Natural killer cell treated with Interleukin-12 subunit alpha and Interleukin-12 subunit beta and Interleukin-15 and Interleukin-18, amount 100 ng/mL, for 72 hours (primary cell): ENCODE measurements at regions not wholly inside any gene's neighbourhood (a gene's known extent, or its start where the extent isn't known, plus 50 kb on each side); places are given as distances from the start of the nearest gene placed in this dataset.
A peak's percentile ranks its signal among the peaks of the same experiment; 100 is the strongest.

ENCODE experiments used
- ATAC-seq, 2 donors: fragments of 150-1000 bp; cut with Tn5 transposase in 1 of 2; sonication (Bioruptor Pico), chemical (Tn5 transposase) in 1 of 2; 2 replicates each; pipeline ENCODE4 v1.10.0; 2021
- DNase-seq: peaks from one replicate; pipeline ENCODE4 v3.0.0; 2022; ENCODE audit warnings: low spot score
- H3K27ac Mint-ChIP-seq, 2 donors: 1 replicate in 1 of 2; 2 replicates in 1 of 2; pipeline ENCODE4 v1.8.0; 2022; ENCODE audit warnings: mixed read lengths in 2 of 2, mild to moderate bottlenecking in 1 of 2, moderate library complexity in 1 of 2
- H3K27me3 Mint-ChIP-seq, 2 donors: 1 replicate in 1 of 2; 2 replicates in 1 of 2; pipeline ENCODE4 v1.8.0; 2022; ENCODE audit warnings: mixed read lengths in 2 of 2
- H3K36me3 Mint-ChIP-seq: one replicate; pipeline ENCODE4 v1.8.0; 2022; ENCODE audit warnings: mixed read lengths
- H3K4me1 Mint-ChIP-seq, 2 donors: 1 replicate in 1 of 2; 2 replicates in 1 of 2; pipeline ENCODE4 v1.8.0; 2022; ENCODE audit warnings: low read depth in 2 of 2, mixed read lengths in 2 of 2, mild to moderate bottlenecking in 1 of 2
- H3K4me3 Mint-ChIP-seq: one replicate; pipeline ENCODE4 v1.8.0; 2022; ENCODE audit warnings: mixed read lengths
- H3K9me3 Mint-ChIP-seq: 2 replicates; pipeline ENCODE4 v1.8.0; 2022; ENCODE audit warnings: mixed read lengths

- Mint-ChIP-seq H3K9me3 (peaks cover 9% of the 10 kb centered on the region), H3K27me3 (no peaks in the 10 kb centered on the region), H3K36me3 (peaks cover 5% of the 10 kb centered on the region), H3K4me1 (peaks cover 49 to 54% of the 10 kb centered on the region in 2 donors), H3K4me3 (no peak overlapping the region), H3K27ac (peak overlapping the region in 1 of 2 donors; percentile 74)
- DNase-seq (no peak), ATAC-seq (no peak)
Observed at GRCh38 chr12:92432724-92433441, 269.9 kb upstream of the PLEKHG7 start.

GRCh38 chr12:92431146-92431545 is 271.6 kb upstream of the PLEKHG7 start:
- DNase-seq, result peak; percentile 75
- Mint-ChIP-seq H3K4me3 (no peak overlapping the region), H3K27ac (peak overlapping the region in 1 of 2 donors; percentile 74), H3K4me1 (peaks cover 41 to 49% of the 10 kb centered on the region in 2 donors), H3K36me3 (peaks cover 2% of the 10 kb centered on the region), H3K27me3 (no peaks in the 10 kb centered on the region), H3K9me3 (peaks cover 9% of the 10 kb centered on the region)
- peak; percentile 70 to 80 for ATAC-seq

GRCh38 chr12:92426332-92426731 is 276.5 kb upstream of the PLEKHG7 start:
- H3K27me3 Mint-ChIP-seq, result no peaks in the 10 kb centered on the region
- H3K4me1 Mint-ChIP-seq, result peaks cover 11 to 24% of the 10 kb centered on the region in 2 donors
- peak overlapping the region in 1 of 2 donors; percentile 24 for H3K27ac Mint-ChIP-seq
- DNase-seq, result no peak
- H3K4me3 Mint-ChIP-seq, result no peak overlapping the region
- no peaks in the 10 kb centered on the region for H3K36me3 Mint-ChIP-seq
- no peak for ATAC-seq
- no peaks in the 10 kb centered on the region for H3K9me3 Mint-ChIP-seq

- Mint-ChIP-seq H3K36me3 (peaks cover 5% of the 10 kb centered on the region), H3K4me1 (peaks cover 16 to 30% of the 10 kb centered on the region in 2 donors), H3K9me3 (peaks cover 6% of the 10 kb centered on the region), H3K27ac (no peak overlapping the region), H3K4me3 (no peak overlapping the region), H3K27me3 (no peaks in the 10 kb centered on the region)
- no peak for DNase-seq
- ATAC-seq, result no peak
Observed at GRCh38 chr12:92425165-92425564, 277.6 kb upstream of the PLEKHG7 start.

- DNase-seq (no peak), ATAC-seq (no peak)
- Mint-ChIP-seq H3K9me3 (peaks cover 6% of the 10 kb centered on the region), H3K4me1 (peaks cover 14 to 30% of the 10 kb centered on the region in 2 donors), H3K36me3 (peaks cover 5% of the 10 kb centered on the region), H3K27ac (peak overlapping the region in 1 of 2 donors; percentile 69), H3K27me3 (no peaks in the 10 kb centered on the region), H3K4me3 (no peak overlapping the region)
Observed at GRCh38 chr12:92424338-92424737, 278.5 kb upstream of the PLEKHG7 start.

- ATAC-seq, result peak in 1 of 2 donors; percentile 59
- Mint-ChIP-seq H3K4me3 (no peak overlapping the region), H3K9me3 (peaks cover 6% of the 10 kb centered on the region), H3K36me3 (peaks cover 6% of the 10 kb centered on the region), H3K27me3 (no peaks in the 10 kb centered on the region), H3K4me1 (peaks cover 6 to 34% of the 10 kb centered on the region in 2 donors), H3K27ac (peak overlapping the region in 1 of 2 donors; percentile 24)
- no peak for DNase-seq
Observed at GRCh38 chr12:92421701-92422100, 276.1 kb upstream of the BTG1 start.

- Mint-ChIP-seq H3K4me1 (peaks cover 11 to 36% of the 10 kb centered on the region in 2 donors), H3K27me3 (no peaks in the 10 kb centered on the region), H3K27ac (peak overlapping the region in 1 of 2 donors; percentile 24), H3K36me3 (peaks cover 10% of the 10 kb centered on the region), H3K9me3 (peaks cover 6% of the 10 kb centered on the region), H3K4me3 (no peak overlapping the region)
- ATAC-seq, result no peak
- no peak for DNase-seq
Observed at GRCh38 chr12:92421042-92421441, 275.4 kb upstream of the BTG1 start.

GRCh38 chr12:92419201-92419600 is 273.6 kb upstream of the BTG1 start:
- Mint-ChIP-seq H3K4me3 (no peak overlapping the region), H3K27ac (peak overlapping the region in 1 of 2 donors; percentile 7), H3K36me3 (peaks cover 10% of the 10 kb centered on the region), H3K27me3 (no peaks in the 10 kb centered on the region), H3K9me3 (peaks cover 6% of the 10 kb centered on the region), H3K4me1 (peaks cover 11 to 41% of the 10 kb centered on the region in 2 donors)
- no peak for DNase-seq
- ATAC-seq, result no peak

- DNase-seq, result no peak
- Mint-ChIP-seq H3K4me1 (peaks cover 11 to 39% of the 10 kb centered on the region in 2 donors), H3K36me3 (peaks cover 10% of the 10 kb centered on the region), H3K27ac (no peak overlapping the region), H3K27me3 (no peaks in the 10 kb centered on the region), H3K4me3 (no peak overlapping the region), H3K9me3 (peaks cover 6% of the 10 kb centered on the region)
- no peak for ATAC-seq
Observed at GRCh38 chr12:92418381-92418780, 272.7 kb upstream of the BTG1 start.

GRCh38 chr12:92417373-92417772 is 271.7 kb upstream of the BTG1 start:
- H3K27me3 Mint-ChIP-seq, result no peaks in the 10 kb centered on the region
- H3K36me3 Mint-ChIP-seq, result peaks cover 10% of the 10 kb centered on the region
- peaks cover 6% of the 10 kb centered on the region for H3K9me3 Mint-ChIP-seq

GRCh38 chr12:92416385-92416812 is 270.8 kb upstream of the BTG1 start:
- Mint-ChIP-seq H3K4me3 (peak overlapping the region; percentile 23), H3K4me1 (peaks cover 11 to 33% of the 10 kb centered on the region in 2 donors), H3K36me3 (peaks cover 10% of the 10 kb centered on the region), H3K27me3 (no peaks in the 10 kb centered on the region), H3K9me3 (peaks cover 6% of the 10 kb centered on the region), H3K27ac (peak overlapping the region in 1 of 2 donors; percentile 59)
- ATAC-seq (peak; percentile 33 to 69), DNase-seq (no peak)

More at GRCh38 chr12:92417373-92417772, 271.7 kb upstream of the BTG1 start:
- Mint-ChIP-seq H3K27ac (peak overlapping the region in 1 of 2 donors; percentile 70), H3K4me1 (peaks cover 11 to 39% of the 10 kb centered on the region in 2 donors), H3K4me3 (no peak overlapping the region)
- DNase-seq (no peak), ATAC-seq (no peak)

GRCh38 chr12:92414170-92415070 is 268.8 kb upstream of the BTG1 start:
- Mint-ChIP-seq H3K36me3 (peaks cover 5% of the 10 kb centered on the region), H3K4me1 (peaks cover 6 to 27% of the 10 kb centered on the region in 2 donors), H3K9me3 (no peaks in the 10 kb centered on the region), H3K4me3 (no peak overlapping the region), H3K27ac (peak overlapping the region in 1 of 2 donors; percentile 23), H3K27me3 (no peaks in the 10 kb centered on the region)
- no peak for DNase-seq
- no peak for ATAC-seq

GRCh38 chr12:92413286-92413685 is 267.6 kb upstream of the BTG1 start:
- Mint-ChIP-seq H3K9me3 (peaks cover 2% of the 10 kb centered on the region), H3K27me3 (no peaks in the 10 kb centered on the region), H3K4me1 (peaks cover 10 to 32% of the 10 kb centered on the region in 2 donors), H3K36me3 (peaks cover 5% of the 10 kb centered on the region), H3K27ac (no peak overlapping the region), H3K4me3 (no peak overlapping the region)
- DNase-seq (no peak), ATAC-seq (no peak)

- no peak for DNase-seq
- no peak for ATAC-seq
- Mint-ChIP-seq H3K4me1 (peaks cover 15 to 35% of the 10 kb centered on the region in 2 donors), H3K27me3 (no peaks in the 10 kb centered on the region), H3K36me3 (peaks cover 5% of the 10 kb centered on the region), H3K4me3 (no peak overlapping the region), H3K9me3 (peaks cover 2% of the 10 kb centered on the region), H3K27ac (no peak overlapping the region)
Observed at GRCh38 chr12:92412856-92413255, 267.2 kb upstream of the BTG1 start.
